ENCODE measurements at regions not wholly inside any gene's neighbourhood (a gene's known extent, or its start where the extent isn't known, plus 50 kb on each side); places are given as distances from the start of the nearest gene placed in this dataset.

- DNase-seq = no peak
These were observed 227.2 kb downstream of the BRD1 start for GRCh38 chr22:49600468-49600867.

- no peak for DNase-seq
These were observed 227.8 kb downstream of the BRD1 start for GRCh38 chr22:49599691-49600455.

GRCh38 chr22:49599039-49599438 lies 228.6 kb downstream of the BRD1 start:
- DNase-seq = no peak

GRCh38 chr22:49598338-49598737 lies 229.3 kb downstream of the BRD1 start:
- DNase-seq = no peak

- DNase-seq = no peak
These were observed 230.1 kb downstream of the BRD1 start for GRCh38 chr22:49597428-49598039.

GRCh38 chr22:49595465-49596078 lies 232.1 kb downstream of the BRD1 start:
- DNase-seq = no peak

- no peak for DNase-seq
These were observed 233.6 kb downstream of the BRD1 start for GRCh38 chr22:49594078-49594477.

GRCh38 chr22:49593509-49593908 lies 234.2 kb downstream of the BRD1 start:
- DNase-seq = no peak

- DNase-seq = no peak
These were observed 234.7 kb downstream of the BRD1 start for GRCh38 chr22:49592780-49593501.

- DNase-seq = no peak
These were observed 236.7 kb downstream of the BRD1 start for GRCh38 chr22:49590851-49591445.

GRCh38 chr22:49590381-49590780 lies 237.3 kb downstream of the BRD1 start:
- DNase-seq = no peak

GRCh38 chr22:49589811-49590210 lies 237.9 kb downstream of the BRD1 start:
- no peak for DNase-seq

- DNase-seq = no peak
These were observed 238.4 kb downstream of the BRD1 start for GRCh38 chr22:49589301-49589700.

- no peak for DNase-seq
These were observed 238.9 kb downstream of the BRD1 start for GRCh38 chr22:49588739-49589138.

GRCh38 chr22:49587987-49588386 lies 239.7 kb downstream of the BRD1 start:
- DNase-seq = no peak

- DNase-seq = no peak
These were observed 240.3 kb downstream of the BRD1 start for GRCh38 chr22:49587421-49587820.

GRCh38 chr22:49586873-49587272 lies 240.8 kb downstream of the BRD1 start:
- no peak for DNase-seq

GRCh38 chr22:49586244-49586748 lies 241.4 kb downstream of the BRD1 start:
- DNase-seq = no peak

- no peak for DNase-seq
These were observed 242.0 kb downstream of the BRD1 start for GRCh38 chr22:49585461-49586243.

GRCh38 chr22:49583886-49584505 lies 243.7 kb downstream of the BRD1 start:
- DNase-seq = no peak

- no peak for DNase-seq
These were observed 244.3 kb downstream of the BRD1 start for GRCh38 chr22:49583341-49583740.

GRCh38 chr22:49582678-49583077 lies 245.0 kb downstream of the BRD1 start:
- no peak for DNase-seq

All from 8988T (cell line).